ENCODE measurements at regions not wholly inside any gene's neighbourhood (a gene's known extent, or its start where the extent isn't known, plus 50 kb on each side); places are given as distances from the start of the nearest gene placed in this dataset.

DNA sequence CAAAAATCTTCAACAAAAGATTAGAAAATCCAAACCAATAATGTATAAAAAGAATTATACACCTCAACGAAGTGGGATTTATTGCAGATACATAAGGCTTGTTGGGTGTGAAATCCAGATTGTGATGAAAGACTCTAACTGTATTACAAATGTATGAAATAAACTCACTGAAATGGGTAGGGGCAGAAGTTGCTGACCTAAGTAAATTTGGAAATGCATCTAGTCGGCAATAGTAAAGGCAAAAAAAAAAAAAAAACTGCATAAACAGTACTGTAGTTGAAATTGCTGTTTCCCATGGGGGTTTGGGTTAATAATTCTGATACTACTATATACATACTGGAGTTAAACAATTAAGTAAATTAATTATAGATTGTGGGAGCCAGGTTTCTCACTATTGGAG is 130.7 kb upstream of the MAGEB18 start:
- DNase-seq (ENCODE audit: low read depth in 1 of 2, low spot score in 1 of 2), result no peak
- no peak for TF ChIP-seq POLR2AphosphoS5 (IDR thresholded peaks at IDR 0.05; ENCODE audit: low read depth)
- no peak for TF ChIP-seq SPI1 (IDR thresholded peaks at IDR 0.05; ENCODE audit: borderline replicate concordance, low read depth)
- TF ChIP-seq, protein P1, sequence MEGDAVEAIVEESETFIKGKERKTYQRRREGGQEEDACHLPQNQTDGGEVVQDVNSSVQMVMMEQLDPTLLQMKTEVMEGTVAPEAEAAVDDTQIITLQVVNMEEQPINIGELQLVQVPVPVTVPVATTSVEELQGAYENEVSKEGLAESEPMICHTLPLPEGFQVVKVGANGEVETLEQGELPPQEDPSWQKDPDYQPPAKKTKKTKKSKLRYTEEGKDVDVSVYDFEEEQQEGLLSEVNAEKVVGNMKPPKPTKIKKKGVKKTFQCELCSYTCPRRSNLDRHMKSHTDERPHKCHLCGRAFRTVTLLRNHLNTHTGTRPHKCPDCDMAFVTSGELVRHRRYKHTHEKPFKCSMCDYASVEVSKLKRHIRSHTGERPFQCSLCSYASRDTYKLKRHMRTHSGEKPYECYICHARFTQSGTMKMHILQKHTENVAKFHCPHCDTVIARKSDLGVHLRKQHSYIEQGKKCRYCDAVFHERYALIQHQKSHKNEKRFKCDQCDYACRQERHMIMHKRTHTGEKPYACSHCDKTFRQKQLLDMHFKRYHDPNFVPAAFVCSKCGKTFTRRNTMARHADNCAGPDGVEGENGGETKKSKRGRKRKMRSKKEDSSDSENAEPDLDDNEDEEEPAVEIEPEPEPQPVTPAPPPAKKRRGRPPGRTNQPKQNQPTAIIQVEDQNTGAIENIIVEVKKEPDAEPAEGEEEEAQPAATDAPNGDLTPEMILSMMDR (IDR thresholded peaks at IDR 0.05; ENCODE audit: insufficient read depth, low read length), result no peak
- TF ChIP-seq, protein P2, sequence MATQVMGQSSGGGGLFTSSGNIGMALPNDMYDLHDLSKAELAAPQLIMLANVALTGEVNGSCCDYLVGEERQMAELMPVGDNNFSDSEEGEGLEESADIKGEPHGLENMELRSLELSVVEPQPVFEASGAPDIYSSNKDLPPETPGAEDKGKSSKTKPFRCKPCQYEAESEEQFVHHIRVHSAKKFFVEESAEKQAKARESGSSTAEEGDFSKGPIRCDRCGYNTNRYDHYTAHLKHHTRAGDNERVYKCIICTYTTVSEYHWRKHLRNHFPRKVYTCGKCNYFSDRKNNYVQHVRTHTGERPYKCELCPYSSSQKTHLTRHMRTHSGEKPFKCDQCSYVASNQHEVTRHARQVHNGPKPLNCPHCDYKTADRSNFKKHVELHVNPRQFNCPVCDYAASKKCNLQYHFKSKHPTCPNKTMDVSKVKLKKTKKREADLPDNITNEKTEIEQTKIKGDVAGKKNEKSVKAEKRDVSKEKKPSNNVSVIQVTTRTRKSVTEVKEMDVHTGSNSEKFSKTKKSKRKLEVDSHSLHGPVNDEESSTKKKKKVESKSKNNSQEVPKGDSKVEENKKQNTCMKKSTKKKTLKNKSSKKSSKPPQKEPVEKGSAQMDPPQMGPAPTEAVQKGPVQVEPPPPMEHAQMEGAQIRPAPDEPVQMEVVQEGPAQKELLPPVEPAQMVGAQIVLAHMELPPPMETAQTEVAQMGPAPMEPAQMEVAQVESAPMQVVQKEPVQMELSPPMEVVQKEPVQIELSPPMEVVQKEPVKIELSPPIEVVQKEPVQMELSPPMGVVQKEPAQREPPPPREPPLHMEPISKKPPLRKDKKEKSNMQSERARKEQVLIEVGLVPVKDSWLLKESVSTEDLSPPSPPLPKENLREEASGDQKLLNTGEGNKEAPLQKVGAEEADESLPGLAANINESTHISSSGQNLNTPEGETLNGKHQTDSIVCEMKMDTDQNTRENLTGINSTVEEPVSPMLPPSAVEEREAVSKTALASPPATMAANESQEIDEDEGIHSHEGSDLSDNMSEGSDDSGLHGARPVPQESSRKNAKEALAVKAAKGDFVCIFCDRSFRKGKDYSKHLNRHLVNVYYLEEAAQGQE (IDR thresholded peaks at IDR 0.05; ENCODE audit: insufficient replicate concordance, low read depth), result no peak
- TF ChIP-seq GABPA (IDR thresholded peaks at IDR 0.05; ENCODE audit: low read depth), result no peak
- H3K4me3 ChIP-seq (replicated peaks; ENCODE audit: insufficient read depth, low read length), result no peak overlapping the region
- H3K27me3 ChIP-seq (ENCODE audit: insufficient read depth, poor library complexity, severe bottlenecking), result no peaks in the 10 kb centered on the region
- no peak overlapping the region for H3K27ac ChIP-seq (replicated peaks)

DNA sequence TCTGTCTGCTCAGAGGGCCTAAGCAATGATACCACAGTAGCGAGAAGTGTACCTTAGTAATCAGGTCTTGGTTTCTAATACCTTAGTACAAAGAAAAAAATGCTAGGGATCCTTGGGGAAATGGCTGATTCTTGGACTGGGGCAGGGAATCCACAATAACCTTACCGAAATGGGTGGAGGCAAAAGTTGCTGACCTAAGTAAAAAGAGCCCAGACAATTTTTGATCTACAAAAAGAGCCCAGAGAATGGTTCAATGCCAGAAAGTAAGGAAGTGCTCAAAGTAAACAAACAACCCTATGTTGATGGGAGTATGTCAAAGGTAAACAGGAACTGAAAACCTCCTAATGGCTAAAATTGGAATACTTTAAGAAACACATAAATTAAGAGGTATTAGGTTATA is 130.1 kb upstream of the MAGEB18 start:
- H3K27ac ChIP-seq (replicated peaks), result no peak overlapping the region
- no peak for DNase-seq (ENCODE audit: low read depth in 1 of 2, low spot score in 1 of 2)
- H3K4me3 ChIP-seq (replicated peaks; ENCODE audit: insufficient read depth, low read length), result no peak overlapping the region
- H3K27me3 ChIP-seq (ENCODE audit: insufficient read depth, poor library complexity, severe bottlenecking), result no peaks in the 10 kb centered on the region
- TF ChIP-seq, protein P2 (IDR thresholded peaks at IDR 0.05; ENCODE audit: insufficient replicate concordance, low read depth), result no peak
- TF ChIP-seq SPI1 (IDR thresholded peaks at IDR 0.05; ENCODE audit: borderline replicate concordance, low read depth), result no peak

DNA sequence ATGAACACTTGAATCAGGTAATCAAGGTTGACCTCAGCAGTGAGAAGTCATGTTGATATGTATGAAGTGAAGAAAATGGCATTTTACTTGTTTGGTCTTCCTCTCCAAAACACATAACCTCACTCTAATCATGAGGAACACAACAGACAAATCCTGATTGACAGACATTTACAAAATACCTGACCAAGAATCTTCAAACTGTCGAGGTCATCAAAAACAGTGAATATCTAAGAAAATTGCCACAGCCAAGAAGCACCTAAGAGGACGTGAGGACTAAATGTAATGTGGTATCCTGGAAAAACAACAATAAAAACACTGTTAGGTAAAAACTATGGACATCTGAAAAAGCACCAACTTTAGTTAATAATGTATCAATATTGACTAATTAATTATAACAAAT is 129.5 kb upstream of the MAGEB18 start:
- TF ChIP-seq POLR2AphosphoS5 (IDR thresholded peaks at IDR 0.05; ENCODE audit: low read depth) (no peak), GABPA (IDR thresholded peaks at IDR 0.05; ENCODE audit: low read depth) (no peak)
- TF ChIP-seq, protein P2 (IDR thresholded peaks at IDR 0.05; ENCODE audit: insufficient replicate concordance, low read depth), result no peak
- TF ChIP-seq, protein P1 (IDR thresholded peaks at IDR 0.05; ENCODE audit: insufficient read depth, low read length), result no peak
- Histone ChIP-seq H3K27ac (replicated peaks) (no peak overlapping the region), H3K27me3 (ENCODE audit: insufficient read depth, poor library complexity, severe bottlenecking) (no peaks in the 10 kb centered on the region), H3K4me3 (replicated peaks; ENCODE audit: insufficient read depth, low read length) (no peak overlapping the region)
- DNase-seq (ENCODE audit: low read depth in 1 of 2, low spot score in 1 of 2), result no peak

DNA sequence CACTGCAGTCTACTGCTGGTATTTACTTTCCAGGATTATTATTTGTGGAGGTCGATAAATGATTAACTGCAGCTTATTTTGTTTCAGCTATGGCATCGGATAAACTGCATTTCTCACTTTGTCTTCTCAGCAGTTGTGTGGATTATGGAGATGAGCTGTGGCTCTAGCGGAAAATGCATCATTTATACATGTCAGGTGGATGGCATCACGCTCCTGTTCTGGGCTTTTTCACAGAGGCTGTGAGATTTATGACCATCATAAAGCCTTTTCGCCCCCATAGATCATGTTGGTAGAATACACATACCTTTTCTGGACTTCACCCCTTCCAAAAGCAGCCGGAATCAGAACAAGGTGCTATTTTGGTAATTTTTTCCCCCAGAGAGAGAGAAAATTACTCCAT is 118.8 kb upstream of the MAGEB18 start:
- DNase-seq (ENCODE audit: low read depth in 1 of 2, low spot score in 1 of 2), result no peak
- no peak overlapping the region for H3K27ac ChIP-seq (replicated peaks)
- no peak overlapping the region for H3K4me3 ChIP-seq (replicated peaks; ENCODE audit: insufficient read depth, low read length)
- TF ChIP-seq GABPA (IDR thresholded peaks at IDR 0.05; ENCODE audit: low read depth) (no peak), POLR2AphosphoS5 (IDR thresholded peaks at IDR 0.05; ENCODE audit: low read depth) (no peak), SPI1 (IDR thresholded peaks at IDR 0.05; ENCODE audit: borderline replicate concordance, low read depth) (no peak)
- TF ChIP-seq, protein P2 (IDR thresholded peaks at IDR 0.05; ENCODE audit: insufficient replicate concordance, low read depth), result no peak
- TF ChIP-seq, protein P1 (IDR thresholded peaks at IDR 0.05; ENCODE audit: insufficient read depth, low read length), result no peak
- no peaks in the 10 kb centered on the region for H3K27me3 ChIP-seq (ENCODE audit: insufficient read depth, poor library complexity, severe bottlenecking)
